ENCODE measurements at regions not wholly inside any gene's neighbourhood (a gene's known extent, or its start where the extent isn't known, plus 50 kb on each side); places are given as distances from the start of the nearest gene placed in this dataset.
A peak's percentile ranks its signal among the peaks of the same experiment; 100 is the strongest.
"Not testable (repeated sequence)": the region's sequence is repeated elsewhere in the genome, so short reads cannot be mapped to it uniquely, and the experiment has no call there.

DNA sequence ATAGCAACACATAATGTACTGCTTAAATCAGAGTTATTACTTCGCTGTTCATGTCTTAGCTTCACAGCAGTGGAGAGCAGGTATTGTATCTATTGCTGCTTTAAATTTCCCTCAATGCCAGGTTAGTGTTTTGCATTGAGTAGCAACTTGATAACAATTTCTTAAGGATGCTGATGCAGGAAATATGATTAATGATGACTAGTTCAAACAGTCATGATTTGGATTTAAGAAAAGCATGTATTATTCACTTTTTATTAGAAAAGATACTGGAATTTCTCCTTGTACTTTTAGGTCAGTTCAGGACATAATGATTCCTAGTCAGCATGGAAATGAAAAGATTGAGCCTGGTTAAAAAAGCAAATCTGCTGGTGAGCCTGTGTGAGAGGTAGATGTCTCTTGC, 67.2 kb upstream of the ARHGAP29 start:
- peaks cover 31% of the 10 kb centered on the region for H3K27me3 Mint-ChIP-seq
- ATAC-seq: no peak
- H3K27ac Mint-ChIP-seq: no peak overlapping the region

DNA sequence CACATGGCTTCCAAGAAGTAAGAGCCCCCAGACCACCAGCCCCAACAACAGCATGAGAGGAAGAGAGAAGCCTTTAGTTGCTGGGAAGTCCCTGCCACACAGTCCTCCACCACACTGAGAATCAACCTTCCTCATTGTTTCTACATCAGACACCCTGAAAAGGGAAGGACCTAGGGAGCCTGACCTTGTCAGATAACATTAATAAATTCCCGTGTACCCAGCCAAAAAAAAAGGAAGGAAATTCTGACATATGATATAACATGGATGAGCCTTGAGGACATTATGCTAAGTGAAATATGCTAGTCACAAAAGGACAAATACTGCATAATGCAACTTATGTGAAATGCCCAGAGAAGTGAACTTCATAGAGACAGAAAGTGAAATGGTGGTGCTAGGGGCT, 65.6 kb upstream of the ARHGAP29 start:
- no peak overlapping the region for H3K27ac Mint-ChIP-seq
- peak; percentile 27 for ATAC-seq
- no peaks in the 10 kb centered on the region for H3K9me3 ChIP-seq (ENCODE audit: control insufficient read depth, low read length, poor library complexity, severe bottlenecking)
- no peak overlapping the region for H3K4me3 Mint-ChIP-seq
- H3K36me3 Mint-ChIP-seq (ENCODE audit: low read depth): no peaks in the 10 kb centered on the region
- no peaks in the 10 kb centered on the region for H3K4me1 Mint-ChIP-seq
- DNase-seq: no peak
- peaks cover 31% of the 10 kb centered on the region for H3K27me3 Mint-ChIP-seq

More for the DNA sequence above, 67.2 kb upstream of the ARHGAP29 start:
- Mint-ChIP-seq H3K4me1 (no peaks in the 10 kb centered on the region), H3K4me3 (no peak overlapping the region), H3K36me3 (ENCODE audit: low read depth) (no peaks in the 10 kb centered on the region)
- no peaks in the 10 kb centered on the region for H3K9me3 ChIP-seq (ENCODE audit: control insufficient read depth, low read length, poor library complexity, severe bottlenecking)
- DNase-seq: no peak

DNA sequence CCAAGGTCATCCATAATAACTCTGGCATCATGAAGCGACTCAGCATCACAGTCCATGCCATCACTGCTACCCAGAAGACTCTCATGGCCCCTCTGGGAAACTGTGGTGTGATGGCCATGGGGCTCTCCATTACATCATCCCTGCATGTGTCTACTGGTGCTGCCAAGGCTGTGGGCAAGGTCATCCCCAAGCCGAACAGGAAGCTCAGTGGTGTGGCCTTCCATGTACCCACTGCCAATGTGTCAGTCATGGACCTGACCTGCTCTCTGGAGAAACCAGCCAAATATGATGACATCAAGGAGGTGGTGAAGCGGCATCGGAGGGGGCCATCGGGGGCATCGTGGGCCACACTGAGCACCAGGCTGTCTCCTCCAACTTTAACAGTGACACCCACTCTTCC, 65.1 kb upstream of the ARHGAP29 start:
- no peak overlapping the region for H3K27ac Mint-ChIP-seq
- no peak overlapping the region for H3K4me3 Mint-ChIP-seq
- ATAC-seq: no peak

DNA sequence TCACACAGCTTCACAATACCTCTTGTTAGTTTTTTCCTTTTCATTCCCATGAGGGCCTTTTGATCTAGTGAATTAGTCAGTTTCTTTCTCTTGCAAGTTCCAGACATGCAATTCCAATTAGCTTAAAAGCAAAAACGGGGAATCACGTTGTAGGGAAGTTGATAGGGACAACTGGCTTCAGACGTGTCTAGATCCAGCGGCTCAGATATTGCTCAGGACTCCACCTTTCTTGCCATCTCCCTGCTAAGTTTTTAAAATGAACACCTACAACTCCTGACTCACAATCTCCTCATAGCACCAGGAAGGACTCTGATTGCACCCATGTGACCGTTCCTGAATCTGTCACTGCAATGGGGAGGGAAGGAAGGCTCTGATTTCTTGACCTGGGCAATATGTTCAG, 63.8 kb upstream of the ARHGAP29 start:
- ATAC-seq: no peak
- no peaks in the 10 kb centered on the region for H3K4me1 Mint-ChIP-seq
- H3K36me3 Mint-ChIP-seq (ENCODE audit: low read depth): no peaks in the 10 kb centered on the region
- no peaks in the 10 kb centered on the region for H3K9me3 ChIP-seq (ENCODE audit: control insufficient read depth, low read length, poor library complexity, severe bottlenecking)
- H3K4me3 Mint-ChIP-seq: no peak overlapping the region
- H3K27me3 Mint-ChIP-seq: peaks cover 31% of the 10 kb centered on the region
- H3K27ac Mint-ChIP-seq: no peak overlapping the region
- no peak for DNase-seq

More for the DNA sequence above, 65.1 kb upstream of the ARHGAP29 start:
- Mint-ChIP-seq H3K36me3 (ENCODE audit: low read depth) (no peaks in the 10 kb centered on the region), H3K4me1 (no peaks in the 10 kb centered on the region), H3K27me3 (peaks cover 31% of the 10 kb centered on the region)
- no peak for DNase-seq
- no peaks in the 10 kb centered on the region for H3K9me3 ChIP-seq (ENCODE audit: control insufficient read depth, low read length, poor library complexity, severe bottlenecking)

DNA sequence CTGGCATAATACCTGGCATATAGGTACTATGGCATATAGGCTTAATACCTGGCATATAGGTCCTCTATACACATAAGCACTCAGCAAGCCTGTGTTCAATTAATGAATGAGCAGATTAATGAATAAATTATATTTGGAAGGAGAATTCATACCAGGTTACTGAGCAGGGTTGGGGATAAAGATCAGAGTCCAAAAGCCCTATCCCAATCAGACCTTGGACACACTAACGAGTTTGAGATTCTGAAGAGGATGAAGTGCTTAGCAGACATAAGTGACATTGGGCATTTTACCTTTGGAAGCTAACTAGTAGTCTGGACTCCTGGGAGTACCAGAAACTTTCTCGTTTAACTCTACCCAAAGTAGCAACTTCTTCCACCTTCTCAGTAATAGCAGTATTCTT, 63.3 kb upstream of the ARHGAP29 start:
- H3K4me3 Mint-ChIP-seq: no peak overlapping the region

DNA sequence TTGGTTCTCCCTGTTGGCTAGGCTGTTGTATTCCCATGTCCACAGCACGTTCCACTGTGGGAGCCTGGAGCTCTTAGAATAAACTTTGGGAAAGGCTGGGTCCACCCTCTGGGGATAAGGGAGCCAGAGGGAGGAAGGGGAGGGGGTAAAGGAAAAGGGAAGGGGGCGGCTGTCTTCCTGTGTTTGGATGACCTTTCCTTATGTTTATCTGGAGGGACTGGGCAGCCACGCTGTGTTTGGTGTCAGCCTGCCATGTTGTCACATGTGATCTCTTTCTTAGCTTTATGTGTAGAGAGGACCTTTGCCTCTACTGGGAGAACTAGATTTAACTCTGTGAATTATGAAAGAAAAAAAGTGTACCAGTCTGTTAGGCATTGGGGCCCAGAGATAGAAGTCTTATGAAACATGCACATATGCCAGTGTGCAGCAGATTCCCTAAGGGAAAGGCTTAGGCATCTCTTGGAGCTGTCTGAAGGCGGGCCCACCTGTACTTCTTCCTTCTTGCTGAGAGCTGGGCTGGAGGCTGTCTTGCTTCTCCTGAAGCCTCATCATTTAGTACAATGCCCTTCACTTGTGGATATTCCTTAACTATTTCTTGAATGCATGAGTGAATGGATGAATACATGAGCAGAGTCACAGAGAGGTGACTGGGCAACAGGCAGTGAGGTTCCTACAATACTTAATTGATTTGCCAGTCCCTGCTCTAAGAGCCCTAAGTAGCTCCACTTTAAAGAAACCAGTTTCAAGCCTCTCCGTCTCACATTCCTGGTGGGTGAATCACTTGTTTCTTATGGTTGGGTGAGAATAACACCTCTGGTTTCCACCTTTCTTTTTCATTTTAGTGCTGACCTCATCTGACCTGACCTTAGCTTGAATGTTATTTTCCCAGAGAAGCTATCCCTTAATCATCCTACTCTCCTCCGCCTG, 62.5 kb upstream of the ARHGAP29 start:
- no peak for ATAC-seq
- H3K27ac Mint-ChIP-seq: no peak overlapping the region
- no peak for DNase-seq
- H3K27me3 Mint-ChIP-seq: peaks cover 31% of the 10 kb centered on the region
- H3K36me3 Mint-ChIP-seq (ENCODE audit: low read depth): no peaks in the 10 kb centered on the region
- no peak overlapping the region for H3K4me3 Mint-ChIP-seq
- H3K9me3 ChIP-seq (ENCODE audit: control insufficient read depth, low read length, poor library complexity, severe bottlenecking): no peaks in the 10 kb centered on the region
- no peaks in the 10 kb centered on the region for H3K4me1 Mint-ChIP-seq

More for the DNA sequence above, 63.3 kb upstream of the ARHGAP29 start:
- DNase-seq (no peak), ATAC-seq (no peak)
- no peaks in the 10 kb centered on the region for H3K9me3 ChIP-seq (ENCODE audit: control insufficient read depth, low read length, poor library complexity, severe bottlenecking)
- Mint-ChIP-seq H3K4me1 (no peaks in the 10 kb centered on the region), H3K27me3 (peaks cover 31% of the 10 kb centered on the region), H3K36me3 (ENCODE audit: low read depth) (no peaks in the 10 kb centered on the region), H3K27ac (no peak overlapping the region)

DNA sequence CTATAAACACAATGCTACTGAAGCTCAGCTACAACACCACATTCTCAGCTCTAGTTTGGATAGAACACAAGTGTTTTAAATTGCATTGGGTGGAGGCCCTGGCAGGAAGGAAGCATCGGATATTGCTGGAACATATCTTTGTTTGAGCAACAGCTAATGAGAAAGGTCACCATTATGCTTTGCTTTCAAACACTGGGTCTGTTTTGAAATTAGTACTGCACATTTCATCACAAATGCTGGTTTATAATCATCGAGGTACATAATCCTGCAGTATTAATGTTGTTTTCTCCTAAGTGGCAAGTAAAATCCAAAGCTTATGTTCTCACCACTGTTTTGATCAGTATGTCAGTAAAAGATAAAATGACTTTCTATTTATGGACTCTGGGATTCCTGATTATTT, 61.5 kb upstream of the ARHGAP29 start:
- ATAC-seq: no peak
- Mint-ChIP-seq H3K27ac (no peak overlapping the region), H3K27me3 (peaks cover 23% of the 10 kb centered on the region)

DNA sequence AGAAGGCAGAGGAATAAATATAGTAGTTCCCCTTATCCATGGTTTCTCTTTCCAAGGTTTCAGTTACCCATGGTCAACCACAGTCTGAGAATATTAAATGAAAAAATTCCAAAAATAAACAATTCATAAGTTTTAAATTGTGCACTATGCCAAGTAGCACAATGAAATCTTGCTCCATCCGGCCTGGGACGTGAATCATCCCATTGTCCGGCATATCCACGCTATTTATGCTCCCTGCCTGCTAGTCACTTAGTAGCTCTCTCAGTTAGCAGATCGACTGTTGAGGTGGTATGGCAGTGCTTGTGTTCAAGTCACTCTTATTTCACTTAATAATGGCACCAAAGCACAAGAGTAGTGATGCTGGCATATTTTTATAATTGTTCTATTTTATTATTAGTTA, 58.6 kb upstream of the ARHGAP29 start:
- Mint-ChIP-seq H3K4me1 (no peaks in the 10 kb centered on the region), H3K36me3 (ENCODE audit: low read depth) (peaks cover 4% of the 10 kb centered on the region), H3K27ac (no peak overlapping the region), H3K4me3 (no peak overlapping the region), H3K27me3 (peaks cover 18% of the 10 kb centered on the region)
- DNase-seq: no peak
- no peaks in the 10 kb centered on the region for H3K9me3 ChIP-seq (ENCODE audit: control insufficient read depth, low read length, poor library complexity, severe bottlenecking)
- ATAC-seq: no peak

More for the DNA sequence above, 61.5 kb upstream of the ARHGAP29 start:
- Mint-ChIP-seq H3K4me3 (no peak overlapping the region), H3K4me1 (no peaks in the 10 kb centered on the region), H3K36me3 (ENCODE audit: low read depth) (no peaks in the 10 kb centered on the region)
- H3K9me3 ChIP-seq (ENCODE audit: control insufficient read depth, low read length, poor library complexity, severe bottlenecking): no peaks in the 10 kb centered on the region
- no peak for DNase-seq

DNA sequence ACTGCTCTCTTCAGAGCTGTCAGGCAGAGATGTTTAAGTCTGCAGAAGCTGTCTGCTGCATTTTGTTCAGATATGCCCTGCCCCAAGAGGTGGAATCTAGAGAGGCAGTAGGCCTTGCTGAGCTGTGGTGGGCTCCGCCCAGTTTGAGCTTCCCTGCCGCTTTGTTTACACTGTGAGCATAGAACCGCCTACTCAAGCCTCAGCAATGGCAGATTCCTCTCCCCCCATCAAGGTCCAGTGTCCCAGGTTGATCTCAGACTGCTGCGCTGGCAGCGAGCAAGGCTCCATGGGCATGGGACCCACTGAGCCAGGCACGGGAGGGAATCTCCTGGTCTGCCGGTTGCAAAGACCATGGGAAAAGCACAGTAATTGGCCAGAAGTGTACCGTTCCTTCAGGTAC, 55.6 kb upstream of the ARHGAP29 start:
- not testable (repeated sequence) for H3K4me1 Mint-ChIP-seq; H3K4me3 Mint-ChIP-seq; H3K27ac Mint-ChIP-seq; DNase-seq; H3K9me3 ChIP-seq (ENCODE audit: control insufficient read depth, low read length, poor library complexity, severe bottlenecking); ATAC-seq; H3K36me3 Mint-ChIP-seq (ENCODE audit: low read depth)
- H3K27me3 Mint-ChIP-seq: peaks cover 15% of the 10 kb centered on the region

DNA sequence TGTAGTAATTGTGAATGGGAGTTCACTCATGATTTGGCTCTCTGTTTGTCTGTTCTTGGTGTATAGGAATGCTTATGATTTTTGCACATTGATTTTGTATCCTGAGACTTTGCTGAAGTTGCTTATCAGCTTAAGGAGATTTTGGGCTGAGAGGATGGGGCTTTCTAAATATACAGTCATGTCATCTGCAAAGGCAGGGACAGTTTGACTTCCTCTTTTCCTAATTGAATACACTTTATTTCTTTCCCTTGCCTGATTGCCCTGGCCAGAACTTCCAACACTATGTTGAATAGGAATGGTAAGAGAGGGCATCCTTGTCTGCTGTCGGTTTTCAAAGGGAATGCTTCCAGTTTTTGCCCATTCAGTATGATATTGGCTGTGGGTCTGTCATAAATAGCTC, 51.9 kb upstream of the ARHGAP29 start:
- H3K27me3 Mint-ChIP-seq: peaks cover 27% of the 10 kb centered on the region
- H3K27ac Mint-ChIP-seq; H3K4me3 Mint-ChIP-seq; H3K36me3 Mint-ChIP-seq (ENCODE audit: low read depth); H3K9me3 ChIP-seq (ENCODE audit: control insufficient read depth, low read length, poor library complexity, severe bottlenecking); ATAC-seq; DNase-seq; H3K4me1 Mint-ChIP-seq: not testable (repeated sequence)

Data from T-helper 17 cell (primary cell).